ENCODE measurements at regions not wholly inside any gene's neighbourhood (a gene's known extent, or its start where the extent isn't known, plus 50 kb on each side); places are given as distances from the start of the nearest gene placed in this dataset.

DNA sequence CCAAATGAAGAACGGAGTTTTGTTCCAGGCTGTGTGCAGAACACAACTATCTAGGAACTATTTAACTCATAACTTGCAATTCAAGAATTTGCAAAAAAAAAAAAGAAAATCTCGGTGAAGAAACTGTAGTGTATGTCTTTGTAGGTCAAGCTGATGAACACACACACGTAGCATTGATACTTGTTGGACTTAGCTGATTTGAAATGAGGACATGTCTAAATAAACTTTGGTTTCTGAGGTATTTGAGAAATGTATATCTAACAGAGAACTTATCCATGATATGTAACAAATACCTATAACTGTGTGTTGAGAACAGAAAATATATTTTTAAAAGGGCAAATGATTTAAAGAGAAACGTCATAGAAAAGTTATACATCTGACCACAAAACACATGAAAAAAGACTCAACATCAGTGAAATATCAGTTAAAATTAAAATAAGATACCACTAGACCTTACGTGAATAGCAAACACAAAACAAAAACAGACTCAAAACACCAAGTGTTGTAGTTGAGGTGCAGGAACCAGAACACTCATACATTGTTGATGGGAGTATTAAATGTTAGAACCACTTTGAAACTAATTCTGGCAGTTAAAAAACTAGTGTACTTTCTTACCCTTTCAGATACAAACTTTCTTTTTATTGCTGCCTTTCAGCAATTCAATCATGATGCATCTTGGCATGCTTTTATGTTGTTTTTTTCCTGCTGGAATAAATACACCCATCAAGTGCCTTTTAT, 1535.8 kb upstream of the PCDH10 start:
- TF ChIP-seq EZH2phosphoT487 (IDR thresholded peaks at IDR 0.05; ENCODE audit: low read depth): no peak
- TF ChIP-seq, protein P1, sequence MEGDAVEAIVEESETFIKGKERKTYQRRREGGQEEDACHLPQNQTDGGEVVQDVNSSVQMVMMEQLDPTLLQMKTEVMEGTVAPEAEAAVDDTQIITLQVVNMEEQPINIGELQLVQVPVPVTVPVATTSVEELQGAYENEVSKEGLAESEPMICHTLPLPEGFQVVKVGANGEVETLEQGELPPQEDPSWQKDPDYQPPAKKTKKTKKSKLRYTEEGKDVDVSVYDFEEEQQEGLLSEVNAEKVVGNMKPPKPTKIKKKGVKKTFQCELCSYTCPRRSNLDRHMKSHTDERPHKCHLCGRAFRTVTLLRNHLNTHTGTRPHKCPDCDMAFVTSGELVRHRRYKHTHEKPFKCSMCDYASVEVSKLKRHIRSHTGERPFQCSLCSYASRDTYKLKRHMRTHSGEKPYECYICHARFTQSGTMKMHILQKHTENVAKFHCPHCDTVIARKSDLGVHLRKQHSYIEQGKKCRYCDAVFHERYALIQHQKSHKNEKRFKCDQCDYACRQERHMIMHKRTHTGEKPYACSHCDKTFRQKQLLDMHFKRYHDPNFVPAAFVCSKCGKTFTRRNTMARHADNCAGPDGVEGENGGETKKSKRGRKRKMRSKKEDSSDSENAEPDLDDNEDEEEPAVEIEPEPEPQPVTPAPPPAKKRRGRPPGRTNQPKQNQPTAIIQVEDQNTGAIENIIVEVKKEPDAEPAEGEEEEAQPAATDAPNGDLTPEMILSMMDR (IDR thresholded peaks at IDR 0.05; ENCODE audit: low read depth, low read length): no peak
- Histone ChIP-seq H3K4me2 (ENCODE audit: low read length) (peak overlapping the region; percentile 55), H3K27ac (ENCODE audit: low read length) (no peak overlapping the region), H3K9me3 (ENCODE audit: insufficient read depth, low read length) (no peaks in the 10 kb centered on the region), H3K36me3 (replicated peaks; ENCODE audit: low read depth, low read length) (no peaks in the 10 kb centered on the region), H3K79me2 (ENCODE audit: low read length) (no peaks in the 10 kb centered on the region), H3K4me3 (ENCODE audit: low read length) (no peak overlapping the region), H4K20me1 (ENCODE audit: insufficient read depth, low read length) (no peaks in the 10 kb centered on the region), H3K27me3 (ENCODE audit: low read depth, low read length) (no peaks in the 10 kb centered on the region), H3K9ac (ENCODE audit: low read length) (no peak overlapping the region), H3K4me1 (ENCODE audit: low read length) (peaks cover 15% of the 10 kb centered on the region), H2AFZ (ENCODE audit: low read depth, low read length) (no peak overlapping the region)

DNA sequence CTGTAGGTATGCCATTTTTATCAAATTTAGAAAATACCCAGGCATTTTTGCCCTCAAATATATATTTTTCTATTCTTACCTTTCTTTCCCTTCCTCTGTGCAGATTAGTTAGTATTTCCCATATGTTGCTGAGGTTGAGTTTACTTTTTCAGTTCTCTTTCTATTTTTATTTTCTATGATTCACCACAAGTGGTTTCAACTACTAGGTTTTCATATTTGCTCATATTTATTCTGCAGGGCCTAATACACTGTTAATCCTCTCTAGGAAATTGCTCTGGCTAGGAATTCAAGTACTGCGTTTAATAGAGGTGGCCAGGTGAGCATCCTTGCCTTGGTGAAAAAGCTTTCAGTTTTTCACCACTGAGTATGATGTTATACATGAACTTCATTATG, 1535.3 kb upstream of the PCDH10 start:
- H3K9ac ChIP-seq (ENCODE audit: low read length): no peak overlapping the region
- no peaks in the 10 kb centered on the region for H3K9me3 ChIP-seq (ENCODE audit: insufficient read depth, low read length)
- no peak overlapping the region for H2AFZ ChIP-seq (ENCODE audit: low read depth, low read length)
- no peaks in the 10 kb centered on the region for H3K36me3 ChIP-seq (replicated peaks; ENCODE audit: low read depth, low read length)
- H3K4me3 ChIP-seq (ENCODE audit: low read length): no peak overlapping the region
- no peaks in the 10 kb centered on the region for H4K20me1 ChIP-seq (ENCODE audit: insufficient read depth, low read length)
- peak overlapping the region; percentile 55 for H3K4me2 ChIP-seq (ENCODE audit: low read length)
- H3K79me2 ChIP-seq (ENCODE audit: low read length): no peaks in the 10 kb centered on the region
- H3K4me1 ChIP-seq (ENCODE audit: low read length): peaks cover 15% of the 10 kb centered on the region
- TF ChIP-seq, protein P1 (IDR thresholded peaks at IDR 0.05; ENCODE audit: low read depth, low read length): no peak
- TF ChIP-seq EZH2phosphoT487 (IDR thresholded peaks at IDR 0.05; ENCODE audit: low read depth): peak; percentile 23; the same call in 1 of the 2 replicates
- no peak overlapping the region for H3K27ac ChIP-seq (ENCODE audit: low read length)
- H3K27me3 ChIP-seq (ENCODE audit: low read depth, low read length): no peaks in the 10 kb centered on the region

DNA sequence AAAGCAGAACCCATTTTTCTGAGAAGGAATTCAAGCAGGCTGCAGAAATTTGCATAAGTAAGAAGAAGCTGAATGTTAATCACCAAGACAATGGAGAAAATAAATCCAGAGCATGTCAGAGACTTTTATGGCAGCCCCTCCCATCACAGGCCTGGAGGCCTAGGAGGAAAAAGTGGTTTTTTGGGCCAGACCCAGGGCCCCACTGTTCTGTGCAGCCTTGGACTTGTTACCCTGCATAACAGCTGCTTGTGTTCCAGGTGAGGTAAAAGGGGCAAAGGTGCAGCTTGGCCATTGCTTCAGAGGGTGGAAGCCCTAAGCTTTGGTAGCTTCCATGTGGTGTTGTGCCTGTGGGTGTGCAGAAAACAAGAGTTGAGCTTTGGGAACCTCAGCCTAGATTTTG, 1516.2 kb upstream of the PCDH10 start:
- Histone ChIP-seq H3K4me1 (ENCODE audit: low read length) (no peaks in the 10 kb centered on the region), H3K9me3 (ENCODE audit: insufficient read depth, low read length) (0 out of 2 replicates have a peak, but pooled peaks cover 5% of the 10 kb centered on the region), H3K4me3 (ENCODE audit: low read length) (no peak overlapping the region), H3K27me3 (ENCODE audit: low read depth, low read length) (no peaks in the 10 kb centered on the region), H3K36me3 (replicated peaks; ENCODE audit: low read depth, low read length) (peaks cover 3% of the 10 kb centered on the region), H3K4me2 (ENCODE audit: low read length) (no peak overlapping the region), H4K20me1 (ENCODE audit: insufficient read depth, low read length) (no peaks in the 10 kb centered on the region), H3K9ac (ENCODE audit: low read length) (no peak overlapping the region), H3K27ac (ENCODE audit: low read length) (no peak overlapping the region), H2AFZ (ENCODE audit: low read depth, low read length) (no peak overlapping the region), H3K79me2 (ENCODE audit: low read length) (no peaks in the 10 kb centered on the region)
- TF ChIP-seq, protein P1 (IDR thresholded peaks at IDR 0.05; ENCODE audit: low read depth, low read length): no peak
- no peak for TF ChIP-seq EZH2phosphoT487 (IDR thresholded peaks at IDR 0.05; ENCODE audit: low read depth)

GRCh38 chr4:131635191-131635590, 1513.9 kb upstream of the PCDH10 start:
- no peak overlapping the region for H3K9ac ChIP-seq (ENCODE audit: low read length)
- 0 out of 2 replicates have a peak, but pooled peaks cover 5% of the 10 kb centered on the region for H3K9me3 ChIP-seq (ENCODE audit: insufficient read depth, low read length)
- no peak overlapping the region for H3K4me2 ChIP-seq (ENCODE audit: low read length)
- no peaks in the 10 kb centered on the region for H3K27me3 ChIP-seq (ENCODE audit: low read depth, low read length)
- no peaks in the 10 kb centered on the region for H4K20me1 ChIP-seq (ENCODE audit: insufficient read depth, low read length)
- no peak overlapping the region for H3K4me3 ChIP-seq (ENCODE audit: low read length)
- TF ChIP-seq, protein P1 (IDR thresholded peaks at IDR 0.05; ENCODE audit: low read depth, low read length): no peak
- no peak for TF ChIP-seq EZH2phosphoT487 (IDR thresholded peaks at IDR 0.05; ENCODE audit: low read depth)
- H3K79me2 ChIP-seq (ENCODE audit: low read length): no peaks in the 10 kb centered on the region
- H3K4me1 ChIP-seq (ENCODE audit: low read length): no peaks in the 10 kb centered on the region
- no peak overlapping the region for H3K27ac ChIP-seq (ENCODE audit: low read length)
- peaks cover 3% of the 10 kb centered on the region for H3K36me3 ChIP-seq (replicated peaks; ENCODE audit: low read depth, low read length)
- H2AFZ ChIP-seq (ENCODE audit: low read depth, low read length): no peak overlapping the region

Measured in OCI-LY3 (cell line).